CD4-positive, alpha-beta T cell treated with Interleukin-15 for 1 hour (primary cell): ENCODE measurements at regions not wholly inside any gene's neighbourhood (a gene's known extent, or its start where the extent isn't known, plus 50 kb on each side); places are given as distances from the start of the nearest gene placed in this dataset.
A peak's percentile ranks its signal among the peaks of the same experiment; 100 is the strongest.
"Not testable (repeated sequence)": the region's sequence is repeated elsewhere in the genome, so short reads cannot be mapped to it uniquely, and the experiment has no call there.

ENCODE experiments used
- DNase-seq: peaks from one replicate; pipeline ENCODE4 v3.0.0-alpha.2; 2020

GRCh38 chr9:108762348-108763055 lies 93.3 kb downstream of the ACTL7B start:
- DNase-seq: no peak

GRCh38 chr9:108761655-108762347 lies 94.0 kb downstream of the ACTL7B start:
- peak; percentile 26 for DNase-seq

DNA sequence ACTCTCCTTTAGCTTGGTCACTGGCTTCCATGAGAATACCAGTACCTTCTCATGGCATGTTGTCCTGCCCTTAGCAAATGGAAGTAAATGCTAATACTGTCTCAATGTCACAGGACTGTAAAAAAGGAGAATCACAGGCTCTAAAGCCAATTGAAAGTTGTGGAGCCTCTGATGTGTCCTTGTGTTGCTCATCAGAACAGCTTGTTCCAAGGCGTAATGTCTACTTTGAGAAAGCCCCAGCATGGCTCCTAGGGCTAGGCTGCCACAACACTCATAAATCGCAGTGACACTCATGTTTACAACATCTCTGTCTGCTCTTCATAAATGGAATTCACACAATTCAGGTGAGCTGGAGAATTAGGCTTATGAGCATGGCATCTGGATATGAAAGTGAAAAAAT lies 94.9 kb downstream of the ACTL7B start:
- no peak for DNase-seq

DNA sequence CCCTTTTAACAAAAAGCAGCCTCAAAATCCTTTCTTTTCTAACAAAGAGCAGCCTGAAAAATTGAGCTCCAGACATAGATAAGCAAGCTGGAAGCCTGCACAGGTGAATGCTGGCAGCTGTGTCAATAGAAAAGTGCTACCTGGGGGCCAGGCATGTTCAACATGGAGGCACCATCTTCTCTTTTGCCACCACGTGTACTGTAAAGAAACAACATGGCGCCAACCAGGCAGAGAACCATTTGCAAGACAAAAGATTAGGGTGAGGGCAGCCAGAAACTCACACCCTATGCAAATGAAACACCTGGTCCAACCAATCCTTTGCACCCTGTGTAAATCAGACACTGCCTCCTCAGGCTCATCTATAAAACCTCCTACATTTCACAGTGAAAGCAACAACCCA lies 96.0 kb downstream of the ACTL7B start:
- DNase-seq: no peak

GRCh38 chr9:108759399-108759798 lies 96.4 kb downstream of the ACTL7B start:
- DNase-seq: no peak

DNA sequence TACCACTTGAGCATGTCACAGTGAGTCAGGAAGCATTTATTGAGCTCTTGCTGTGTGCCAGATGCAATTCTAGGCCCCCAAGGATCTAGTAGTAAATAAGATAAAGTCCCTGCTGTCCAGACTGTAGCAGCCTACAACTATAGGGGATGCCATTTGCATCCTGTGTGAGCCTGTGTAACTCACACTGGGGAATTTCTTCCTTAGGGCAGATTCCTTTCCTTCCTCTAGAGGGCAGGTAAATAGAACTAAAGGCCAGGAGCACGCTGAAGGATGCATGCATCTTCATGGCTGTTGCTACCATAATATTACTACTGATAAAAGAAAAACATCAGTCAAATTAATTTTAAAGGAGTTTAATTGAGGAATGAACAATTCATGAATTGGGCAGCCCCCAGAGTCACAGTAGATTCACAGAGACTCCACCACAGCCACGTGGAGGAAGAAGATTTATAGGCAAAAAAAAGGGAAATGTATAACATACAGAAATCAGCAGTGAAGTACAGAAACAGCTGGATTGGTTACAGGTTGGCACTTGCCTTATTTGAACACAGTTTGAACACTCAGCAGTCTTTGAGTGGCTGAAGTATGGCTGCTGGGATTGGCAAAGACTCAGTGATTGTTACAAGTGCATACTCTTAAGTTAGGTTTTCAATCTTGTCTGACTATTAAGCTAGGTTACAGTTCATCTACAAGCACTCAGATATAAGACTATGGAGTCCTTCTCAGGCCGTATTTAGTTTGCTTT lies 98.9 kb downstream of the ACTL7B start:
- no peak for DNase-seq

DNA sequence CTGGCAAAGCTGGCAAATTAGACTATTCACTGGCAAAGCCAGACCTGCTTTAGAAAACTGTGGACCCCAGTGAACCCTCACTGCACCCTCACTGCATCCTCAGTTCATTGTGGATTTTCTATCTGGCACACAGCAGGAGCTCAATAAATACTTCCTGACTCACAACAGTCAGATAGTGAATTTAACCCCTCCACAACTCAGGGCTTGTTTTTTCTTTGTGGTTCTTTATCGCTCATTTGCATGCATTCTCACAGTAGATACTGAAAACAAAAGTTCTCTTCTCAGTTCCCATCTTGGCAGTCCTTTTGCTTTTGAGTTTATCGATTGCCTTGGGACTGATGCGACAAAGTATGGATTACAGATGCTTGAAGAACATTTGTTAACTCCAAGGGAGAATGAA lies 99.8 kb downstream of the ACTL7B start:
- DNase-seq: no peak

DNA sequence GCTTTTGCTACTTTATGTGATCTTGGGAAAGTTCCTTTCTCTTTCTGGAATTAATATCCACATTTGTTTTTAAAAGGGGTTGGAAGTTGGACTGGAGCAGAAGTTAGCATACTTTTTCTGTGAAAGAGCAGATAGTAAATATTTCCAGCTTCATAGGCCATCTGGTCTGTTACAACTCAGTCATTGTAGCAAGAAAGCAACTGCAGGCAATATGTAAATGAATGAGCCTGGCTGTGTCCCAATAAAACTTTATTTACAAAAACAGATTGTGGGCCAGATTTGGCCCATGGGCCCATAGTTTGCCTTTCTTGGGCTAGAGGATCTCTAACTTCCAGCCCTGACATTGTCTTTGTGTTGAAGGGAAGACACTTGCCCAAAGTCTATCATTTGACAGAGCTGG lies 104.4 kb downstream of the ACTL7B start:
- DNase-seq: no peak

DNA sequence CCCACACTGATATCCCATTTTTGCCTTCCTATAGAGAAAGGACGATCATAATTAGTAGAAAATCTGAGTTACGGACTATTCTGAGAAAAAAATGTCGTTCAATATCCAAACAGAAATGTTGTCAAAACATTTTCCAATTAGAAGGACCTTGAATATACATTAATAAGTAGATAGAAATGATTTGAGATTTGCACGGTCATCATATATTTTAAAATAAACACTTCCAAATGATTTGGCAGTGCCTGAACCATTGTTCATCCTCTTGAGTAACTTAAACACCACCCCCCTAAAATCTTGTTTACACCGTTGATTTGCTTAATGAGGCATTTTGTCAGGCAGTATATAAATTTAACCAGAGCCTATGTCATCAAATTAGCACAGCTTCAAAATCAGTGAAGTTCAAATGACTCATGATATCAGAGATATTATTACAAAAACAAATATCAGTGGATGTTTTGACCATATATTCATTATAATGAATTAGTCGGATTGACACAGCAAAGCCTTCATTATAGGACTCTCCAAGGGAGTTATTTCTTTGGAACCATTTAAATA lies 105.0 kb downstream of the ACTL7B start:
- no peak for DNase-seq

DNA sequence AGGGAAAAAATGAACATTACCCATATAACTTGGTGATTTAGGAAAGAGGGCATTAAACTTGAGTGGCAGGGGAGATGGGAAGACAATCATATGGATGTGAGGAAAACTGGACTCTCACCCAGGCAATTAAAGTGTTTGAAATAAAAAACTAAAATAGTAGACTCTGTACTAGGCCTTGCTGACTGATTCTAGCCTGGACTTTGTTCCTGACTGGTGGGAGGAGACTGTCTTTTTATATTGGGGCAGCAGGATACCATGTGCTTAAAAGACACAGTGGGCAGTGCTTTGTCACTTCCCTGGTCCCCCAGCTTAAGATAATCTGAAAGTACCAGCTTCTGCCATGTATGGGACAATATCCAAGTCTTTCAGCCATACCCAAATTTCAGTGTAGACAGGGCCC lies 107.0 kb downstream of the ACTL7B start:
- DNase-seq: no peak

- no peak for DNase-seq
These were observed 108.9 kb downstream of the ACTL7B start for GRCh38 chr9:108746864-108747263.

DNA sequence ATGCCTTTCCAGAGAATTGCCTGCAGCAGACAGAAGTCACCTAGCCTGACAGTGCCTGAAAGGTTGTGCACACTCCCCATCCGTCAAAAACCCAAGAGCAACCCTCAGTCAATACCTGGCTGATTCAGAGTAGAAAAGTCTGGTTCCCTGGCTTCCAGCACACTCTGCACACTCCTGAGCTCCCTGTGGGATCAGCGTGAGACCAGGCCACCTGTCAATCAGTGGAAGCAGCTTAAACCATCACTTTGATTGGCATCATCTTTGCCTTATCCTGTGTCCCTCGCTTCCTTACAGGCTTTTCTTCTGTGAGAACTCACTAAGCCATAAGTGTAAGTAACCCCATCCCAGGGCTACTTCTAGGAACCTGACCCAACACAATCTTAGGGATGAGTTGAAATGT lies 109.8 kb downstream of the ACTL7B start:
- DNase-seq: no peak

DNA sequence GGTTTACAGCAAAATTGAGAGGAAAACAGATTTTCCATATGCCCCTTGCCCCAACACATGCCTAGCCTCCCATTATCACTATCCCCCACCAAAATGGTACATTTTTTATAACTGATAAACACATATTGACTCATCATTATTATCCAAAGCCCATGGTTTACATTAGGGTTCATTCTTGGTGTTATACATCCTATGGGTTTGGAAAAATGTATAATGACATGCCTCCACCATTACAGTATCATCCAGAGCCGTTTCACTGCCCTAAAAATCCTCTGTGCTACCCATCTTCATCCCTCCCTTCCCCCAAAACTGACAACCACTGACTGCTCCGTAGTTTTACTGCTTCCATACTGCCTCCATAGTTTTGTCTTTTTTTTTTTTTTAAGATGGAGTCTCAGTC lies 111.1 kb downstream of the ACTL7B start:
- DNase-seq: no peak

GRCh38 chr9:108743901-108744371 lies 111.8 kb downstream of the ACTL7B start:
- no peak for DNase-seq

GRCh38 chr9:108743416-108743815 lies 112.4 kb downstream of the ACTL7B start:
- DNase-seq: no peak

- DNase-seq: no peak
These were observed 113.6 kb downstream of the ACTL7B start for GRCh38 chr9:108742191-108742590.

- DNase-seq: not testable (repeated sequence)
These were observed 124.5 kb downstream of the ACTL7B start for GRCh38 chr9:108731292-108731691.

- no peak for DNase-seq
These were observed 128.1 kb downstream of the ACTL7B start for GRCh38 chr9:108727580-108728111.

- DNase-seq: no peak
These were observed 131.1 kb downstream of the ACTL7B start for GRCh38 chr9:108724652-108725051.

DNA sequence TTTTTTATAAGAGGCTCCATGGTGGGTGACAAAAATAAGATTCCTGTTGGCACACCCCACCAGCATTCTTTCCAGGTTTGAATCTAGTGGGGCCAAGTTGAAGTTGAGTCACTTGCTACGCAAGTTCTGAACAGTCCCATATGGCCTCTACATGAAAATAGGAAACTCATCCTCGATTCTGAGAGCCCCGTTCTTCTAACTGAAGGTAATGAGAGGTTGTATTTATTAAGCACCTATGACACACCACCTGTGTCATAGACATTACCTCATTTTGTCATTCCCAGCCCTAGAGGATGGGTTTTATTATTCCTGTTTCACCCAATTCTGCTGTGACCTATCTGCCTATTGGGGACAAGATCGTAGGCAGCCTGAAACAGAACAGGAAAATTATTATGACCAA lies 131.7 kb downstream of the ACTL7B start:
- DNase-seq: no peak

- no peak for DNase-seq
These were observed 133.4 kb downstream of the ACTL7B start for GRCh38 chr9:108722396-108722795.

- no peak for DNase-seq
These were observed 135.6 kb downstream of the ACTL7B start for GRCh38 chr9:108720191-108720642.

- no peak for DNase-seq
These were observed 145.4 kb downstream of the ACTL7B start for GRCh38 chr9:108710424-108710823.
